ENCODE measurements at regions not wholly inside any gene's neighbourhood (a gene's known extent, or its start where the extent isn't known, plus 50 kb on each side); places are given as distances from the start of the nearest gene placed in this dataset.
"Not testable (repeated sequence)": the region's sequence is repeated elsewhere in the genome, so short reads cannot be mapped to it uniquely, and the experiment has no call there.

DNA sequence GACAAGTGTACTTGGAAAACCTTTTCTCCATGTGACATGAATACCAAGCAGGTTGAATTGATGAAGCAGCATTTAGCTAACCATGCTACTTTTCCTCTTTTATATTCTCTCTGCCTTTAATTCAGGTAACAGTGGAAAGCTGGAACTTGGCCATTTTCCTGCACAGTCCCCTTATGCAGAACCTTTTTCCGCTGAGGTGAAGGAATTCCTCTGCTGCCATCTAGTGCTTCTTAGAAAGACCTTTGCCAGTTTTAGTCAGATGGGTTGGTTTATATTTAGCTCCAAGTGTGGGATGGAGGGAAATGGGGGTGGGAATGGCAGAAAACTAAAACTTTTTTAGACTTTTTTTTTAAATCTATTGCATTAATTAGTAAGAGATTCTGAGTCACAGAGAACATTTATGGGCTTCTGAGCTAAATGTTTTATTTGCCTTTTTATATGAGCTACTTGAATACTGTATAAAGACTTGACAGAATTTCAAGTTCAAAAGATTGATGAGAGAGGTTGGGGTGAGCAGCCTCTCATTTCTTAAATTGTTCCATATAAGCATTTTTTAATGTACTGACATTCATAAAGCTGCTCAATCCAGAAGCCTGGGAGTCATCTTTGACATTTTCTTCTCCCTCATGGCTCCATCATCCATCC is 153.9 kb upstream of the ZC3H12C start:
- DNase-seq (ENCODE audit: low spot score), result peak; percentile 84

DNA sequence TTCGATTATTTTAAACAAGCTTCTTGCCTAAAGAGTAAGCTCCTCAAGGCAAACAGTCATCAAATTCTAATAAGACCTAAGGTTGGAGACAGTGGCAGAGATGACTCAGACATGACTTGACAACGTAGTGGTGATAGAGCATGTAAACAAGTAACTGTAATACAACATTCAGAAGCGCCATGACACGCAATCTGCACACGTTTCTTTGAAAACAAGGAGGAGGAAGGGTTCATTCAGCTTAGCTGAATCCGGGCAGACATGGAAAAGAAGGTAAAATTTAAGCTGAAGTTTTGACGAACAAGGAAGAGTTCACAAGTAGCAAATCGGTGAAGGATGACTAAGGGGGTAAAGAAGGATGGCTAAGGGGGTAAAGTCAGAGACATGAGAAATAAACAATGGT is 152.4 kb upstream of the ZC3H12C start:
- DNase-seq (ENCODE audit: low spot score), result peak; percentile 55

DNA sequence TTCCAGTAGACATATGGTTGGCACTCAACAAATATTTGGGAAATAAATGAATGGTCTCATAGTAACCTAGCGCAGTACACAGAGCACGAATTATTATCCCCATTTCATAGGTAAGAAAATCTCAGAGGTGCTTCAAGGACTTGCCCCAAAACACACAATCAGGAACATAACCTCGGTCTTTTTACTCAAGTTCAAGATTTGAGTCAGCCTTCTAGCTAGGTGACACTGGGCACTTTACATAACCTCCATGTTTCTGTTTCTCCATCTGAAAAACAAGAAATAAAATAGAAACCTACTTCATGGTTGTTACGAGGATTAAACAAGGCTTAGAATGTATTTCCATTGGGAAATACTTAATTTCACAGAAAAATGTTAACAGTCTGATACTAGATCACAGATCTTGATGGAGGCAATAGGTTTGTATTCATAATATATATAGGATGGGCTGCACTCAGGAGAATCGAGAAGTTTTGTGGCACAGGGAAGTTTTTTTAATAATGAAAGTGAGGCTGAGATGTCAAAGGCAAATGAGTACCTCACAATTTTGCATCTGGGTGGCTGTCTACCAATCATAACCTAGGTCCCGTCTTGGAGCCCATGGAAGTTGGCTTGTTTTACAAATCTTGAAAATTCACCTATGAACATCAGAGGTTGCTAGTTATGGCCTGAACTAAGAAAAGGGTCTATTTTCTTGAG is 147.4 kb upstream of the ZC3H12C start:
- DNase-seq (ENCODE audit: low spot score), result no peak

GRCh38 chr11:109946322-109946846 is 146.8 kb upstream of the ZC3H12C start:
- peak; percentile 87 for DNase-seq (ENCODE audit: low spot score)

DNA sequence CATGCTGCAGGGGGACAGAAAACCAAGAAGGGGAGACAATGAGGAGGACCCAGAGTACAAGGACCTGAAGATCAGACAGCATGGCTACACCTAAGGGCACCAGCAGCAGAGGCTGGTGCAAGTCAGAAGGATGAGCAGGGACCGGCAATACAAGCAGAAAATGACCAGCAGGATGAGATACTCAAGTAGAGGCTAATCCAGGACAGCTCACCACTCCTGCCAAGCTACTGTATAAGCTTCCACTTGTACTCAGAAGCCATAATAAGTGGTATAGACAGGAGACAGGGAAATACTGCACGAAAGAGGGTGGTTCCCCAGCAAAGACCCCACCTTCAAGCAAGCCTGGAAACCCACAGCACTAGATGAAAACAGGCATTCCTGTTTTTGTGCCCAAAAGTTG is 138.7 kb upstream of the ZC3H12C start:
- no peak for DNase-seq (ENCODE audit: low spot score)

DNA sequence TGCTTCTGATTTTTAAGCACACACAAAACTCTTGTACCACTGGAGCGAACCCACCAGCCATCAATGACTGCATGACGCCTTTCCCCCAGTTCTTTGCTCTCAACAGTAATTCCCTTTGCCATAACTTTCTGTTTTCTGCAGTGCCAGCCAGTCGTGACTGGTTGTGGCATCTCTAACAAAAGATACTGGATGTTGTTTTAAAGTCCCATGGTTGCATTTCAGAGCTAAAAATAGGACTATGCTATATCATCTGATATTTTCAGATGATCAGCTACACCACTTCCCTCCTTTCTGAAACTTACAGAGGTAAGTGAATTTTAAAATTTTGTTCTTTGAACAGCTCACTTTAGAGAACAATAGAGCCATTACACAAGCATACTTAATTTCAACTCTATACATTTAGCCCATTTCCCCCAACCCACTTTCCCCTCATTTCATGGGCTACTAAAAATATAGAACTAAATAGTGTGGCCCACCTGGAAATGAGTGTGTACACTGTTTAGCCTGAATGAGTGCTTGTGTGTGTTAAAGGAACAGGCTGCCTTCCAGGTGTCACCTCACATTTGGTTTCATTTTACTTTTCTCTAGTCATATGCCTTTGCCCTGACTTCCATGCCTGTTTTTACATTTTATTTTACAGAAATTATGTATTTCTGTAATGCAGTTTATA is 136.9 kb upstream of the ZC3H12C start:
- no peak for DNase-seq (ENCODE audit: low spot score)

DNA sequence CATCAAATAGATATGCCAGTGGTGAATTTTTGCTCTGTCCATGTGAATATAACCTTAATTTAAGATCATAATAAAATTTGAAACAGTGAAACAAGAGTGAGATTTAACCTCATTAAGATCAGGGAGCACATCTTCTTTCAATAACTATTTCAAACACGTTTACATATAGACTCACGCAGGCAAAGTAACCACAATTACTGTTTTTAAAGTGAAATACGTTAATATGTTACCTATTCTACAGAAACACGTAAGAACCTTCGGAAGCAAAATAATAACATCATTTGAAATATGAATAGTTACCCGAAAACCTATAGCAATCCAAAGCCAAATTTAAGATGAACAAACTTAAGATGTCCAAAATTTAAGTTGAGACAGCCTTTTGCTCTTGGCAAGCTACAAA is 136.2 kb upstream of the ZC3H12C start:
- no peak for DNase-seq (ENCODE audit: low spot score)

- DNase-seq (ENCODE audit: low spot score), result peak; percentile 68
Observed at GRCh38 chr11:109957601-109958000, 135.6 kb upstream of the ZC3H12C start.

- DNase-seq (ENCODE audit: low spot score), result no peak
Observed at GRCh38 chr11:109958131-109958820, 134.9 kb upstream of the ZC3H12C start.

- DNase-seq (ENCODE audit: low spot score), result no peak
Observed at GRCh38 chr11:109958821-109959166, 134.4 kb upstream of the ZC3H12C start.

- no peak for DNase-seq (ENCODE audit: low spot score)
Observed at GRCh38 chr11:109960831-109961230, 132.4 kb upstream of the ZC3H12C start.

DNA sequence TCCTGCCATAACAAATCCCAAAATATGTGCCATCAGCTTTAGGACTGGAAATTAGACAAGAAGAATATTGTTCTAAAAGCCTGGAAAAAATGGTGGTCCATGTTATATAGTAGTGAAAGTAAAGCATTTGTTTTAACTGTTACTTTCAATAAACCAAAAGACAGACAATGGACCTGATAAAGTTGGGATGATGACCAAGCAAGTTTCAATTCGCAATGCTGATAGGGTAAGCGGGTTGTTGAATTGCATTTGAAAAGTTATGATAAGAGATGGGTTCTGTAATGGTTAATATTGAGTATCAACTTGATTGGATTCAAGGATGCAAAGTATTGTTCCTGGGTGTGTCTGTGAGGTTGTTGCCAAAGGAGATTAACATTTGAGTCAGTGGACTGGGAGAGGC is 131.9 kb upstream of the ZC3H12C start:
- DNase-seq (ENCODE audit: low spot score), result no peak

DNA sequence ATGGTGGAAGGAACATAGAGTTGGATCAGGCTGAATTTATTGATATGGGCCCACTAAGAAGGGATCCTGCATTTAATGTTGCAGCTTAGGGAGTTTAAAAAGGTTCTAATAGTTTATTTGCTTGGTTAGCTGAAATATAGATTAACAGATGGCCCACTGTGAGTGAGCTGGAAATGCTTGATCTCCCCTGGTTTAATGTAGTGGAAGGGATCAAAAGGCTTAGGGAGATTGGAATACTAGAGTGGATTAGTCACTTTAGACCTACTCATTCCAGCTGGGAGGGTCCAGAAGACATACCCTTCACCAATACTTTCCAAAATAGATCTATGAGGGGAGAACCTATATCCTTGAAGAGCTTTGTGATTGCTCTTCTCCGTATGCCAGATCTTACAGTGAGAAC is 130.1 kb upstream of the ZC3H12C start:
- no peak for DNase-seq (ENCODE audit: low spot score)

GRCh38 chr11:109964487-109964886 is 128.7 kb upstream of the ZC3H12C start:
- no peak for DNase-seq (ENCODE audit: low spot score)

GRCh38 chr11:109965445-109965844 is 127.7 kb upstream of the ZC3H12C start:
- DNase-seq (ENCODE audit: low spot score), result not testable (repeated sequence)

DNA sequence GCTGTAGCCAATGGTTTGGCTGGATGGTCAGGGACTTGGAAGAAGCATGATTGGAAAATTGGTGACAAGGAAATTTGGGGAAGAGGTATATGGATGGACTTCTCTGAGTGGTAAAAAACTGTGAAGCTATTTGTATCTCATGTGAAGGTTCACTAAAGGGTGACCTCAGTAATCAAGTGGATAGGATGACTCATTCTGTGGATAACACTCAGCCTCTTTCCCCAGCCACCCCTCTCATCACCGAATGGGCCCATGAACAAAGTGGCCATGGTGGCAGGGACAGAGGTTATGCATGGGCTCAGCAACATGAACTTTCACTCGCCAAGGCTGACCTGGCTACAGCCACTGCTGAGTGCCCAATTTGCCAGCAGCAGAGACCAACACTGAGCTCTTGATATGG is 127.3 kb upstream of the ZC3H12C start:
- DNase-seq (ENCODE audit: low spot score), result not testable (repeated sequence)

DNA sequence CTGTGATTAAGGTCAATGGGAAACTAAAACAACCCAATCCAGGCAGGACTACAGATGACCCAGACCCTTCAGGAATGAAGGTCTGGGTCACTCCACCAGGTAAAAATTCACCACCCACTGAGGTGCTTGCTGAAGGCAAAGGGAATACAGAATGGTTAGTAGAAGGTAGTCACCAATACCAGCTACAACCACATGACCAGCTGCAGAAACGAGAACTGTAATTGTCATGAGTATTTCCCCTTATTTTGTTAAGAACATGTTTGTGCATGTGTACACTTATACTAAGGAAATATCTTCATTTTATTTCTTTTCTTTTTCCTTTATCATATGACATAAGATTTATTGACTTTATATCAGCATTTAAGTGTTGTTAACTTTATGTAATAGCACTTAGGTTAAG is 126.1 kb upstream of the ZC3H12C start:
- not testable (repeated sequence) for DNase-seq (ENCODE audit: low spot score)

- no peak for DNase-seq (ENCODE audit: low spot score)
Observed at GRCh38 chr11:109968299-109968698, 124.9 kb upstream of the ZC3H12C start.

DNA sequence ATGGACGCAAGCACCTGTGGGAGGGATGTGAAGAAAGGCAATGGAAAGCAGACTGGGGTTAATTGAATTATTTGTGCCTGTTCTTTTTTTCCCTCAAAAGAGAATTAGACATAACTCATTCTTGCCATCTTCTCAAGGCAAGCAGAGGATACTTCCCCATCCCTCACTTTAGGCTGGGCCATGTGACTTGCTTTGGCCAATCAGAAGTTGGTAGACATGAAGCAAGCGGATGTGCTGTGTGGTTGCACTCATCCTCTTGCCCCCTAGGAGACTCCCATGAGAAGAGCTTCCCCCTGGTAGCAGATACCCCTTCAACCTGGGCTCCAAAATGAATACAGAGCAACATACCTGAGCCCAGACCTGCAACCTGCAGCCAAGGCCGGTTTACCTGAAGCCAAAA is 124.4 kb upstream of the ZC3H12C start:
- DNase-seq (ENCODE audit: low spot score), result no peak

- DNase-seq (ENCODE audit: low spot score), result no peak
Observed at GRCh38 chr11:109970516-109971183, 122.5 kb upstream of the ZC3H12C start.

DNA sequence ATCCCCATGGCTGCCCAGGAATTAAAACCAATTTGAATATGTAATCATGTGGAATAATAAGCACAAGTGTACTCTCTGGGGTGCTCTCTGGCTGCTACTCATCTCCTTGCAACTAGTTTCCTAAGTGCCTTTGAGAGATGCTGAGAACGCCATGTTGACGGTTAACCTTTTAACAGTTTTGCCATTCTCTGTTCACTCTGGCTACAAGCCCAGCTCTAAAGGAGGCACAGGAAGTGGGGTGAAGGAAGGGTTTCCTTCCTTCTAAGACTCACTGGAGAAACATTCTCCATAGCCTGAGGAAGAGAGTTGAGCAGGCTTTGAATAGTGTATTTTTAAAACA is 122.0 kb upstream of the ZC3H12C start:
- peak; percentile 47 for DNase-seq (ENCODE audit: low spot score)

DNA sequence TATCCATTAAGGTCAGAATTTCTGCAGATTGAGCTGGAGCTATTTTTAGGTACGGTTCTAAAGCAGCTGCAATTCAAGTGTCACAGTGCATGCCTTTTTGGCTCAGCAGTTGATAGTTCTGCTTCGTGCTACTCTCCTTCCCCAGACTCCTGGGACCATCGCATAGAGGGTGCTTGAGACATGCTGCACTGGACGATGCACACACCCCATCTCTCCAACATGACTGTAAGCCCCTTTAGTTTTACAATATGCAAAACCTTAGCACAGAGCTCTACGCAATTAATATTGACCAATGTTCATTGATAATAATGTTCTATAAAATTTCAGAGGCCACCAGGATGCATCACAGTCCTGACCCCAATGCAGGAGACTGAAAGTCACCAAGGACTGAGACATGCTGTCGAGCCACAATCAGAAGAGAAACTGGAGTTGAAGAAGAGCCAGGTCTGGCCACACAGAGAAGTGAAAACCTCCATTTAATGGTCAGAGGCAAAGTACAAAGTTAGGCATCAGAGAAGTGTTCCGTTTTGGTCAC is 120.9 kb upstream of the ZC3H12C start:
- no peak for DNase-seq (ENCODE audit: low spot score)
